ENCODE measurements at regions not wholly inside any gene's neighbourhood (a gene's known extent, or its start where the extent isn't known, plus 50 kb on each side); places are given as distances from the start of the nearest gene placed in this dataset.

DNA sequence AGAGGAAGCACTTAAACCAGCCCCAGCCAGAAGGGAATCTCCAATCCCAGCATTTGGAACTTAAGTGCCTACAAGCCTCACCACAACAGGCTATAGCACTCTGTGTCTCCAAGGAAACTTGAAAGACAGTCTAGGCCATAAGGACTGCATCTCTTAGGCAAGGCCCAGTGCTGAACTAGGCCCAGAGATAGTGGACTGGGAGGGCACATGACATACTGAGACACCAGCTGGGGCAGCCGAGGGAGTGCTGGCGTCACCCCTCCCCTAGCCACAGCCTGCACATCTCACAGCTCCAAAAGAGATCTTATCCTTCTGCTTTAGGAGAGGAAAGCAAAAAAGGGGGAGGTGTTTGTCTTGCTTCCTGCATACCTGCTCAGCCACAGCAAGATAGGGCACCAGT lies 618.5 kb downstream of the COL12A1 start:
- TF ChIP-seq, protein P1, sequence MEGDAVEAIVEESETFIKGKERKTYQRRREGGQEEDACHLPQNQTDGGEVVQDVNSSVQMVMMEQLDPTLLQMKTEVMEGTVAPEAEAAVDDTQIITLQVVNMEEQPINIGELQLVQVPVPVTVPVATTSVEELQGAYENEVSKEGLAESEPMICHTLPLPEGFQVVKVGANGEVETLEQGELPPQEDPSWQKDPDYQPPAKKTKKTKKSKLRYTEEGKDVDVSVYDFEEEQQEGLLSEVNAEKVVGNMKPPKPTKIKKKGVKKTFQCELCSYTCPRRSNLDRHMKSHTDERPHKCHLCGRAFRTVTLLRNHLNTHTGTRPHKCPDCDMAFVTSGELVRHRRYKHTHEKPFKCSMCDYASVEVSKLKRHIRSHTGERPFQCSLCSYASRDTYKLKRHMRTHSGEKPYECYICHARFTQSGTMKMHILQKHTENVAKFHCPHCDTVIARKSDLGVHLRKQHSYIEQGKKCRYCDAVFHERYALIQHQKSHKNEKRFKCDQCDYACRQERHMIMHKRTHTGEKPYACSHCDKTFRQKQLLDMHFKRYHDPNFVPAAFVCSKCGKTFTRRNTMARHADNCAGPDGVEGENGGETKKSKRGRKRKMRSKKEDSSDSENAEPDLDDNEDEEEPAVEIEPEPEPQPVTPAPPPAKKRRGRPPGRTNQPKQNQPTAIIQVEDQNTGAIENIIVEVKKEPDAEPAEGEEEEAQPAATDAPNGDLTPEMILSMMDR (IDR thresholded peaks at IDR 0.05), result no peak
- no peak for TF ChIP-seq POLR2A (IDR thresholded peaks at IDR 0.05)

All from uterus (tissue), 2 donors.